GM12878 (cell line): ENCODE measurements at regions not wholly inside any gene's neighbourhood (a gene's known extent, or its start where the extent isn't known, plus 50 kb on each side); places are given as distances from the start of the nearest gene placed in this dataset.

Source experiments
- ATAC-seq: fragments of 200-7000 bp; cut with Tn5 transposase; 3 replicates; pipeline ENCODE4 v1.9.1; 2020; ENCODE audit warnings: mild to moderate bottlenecking, moderate library complexity
- BruUV-seq: library from RNA; stranded (reverse); fragments of 400-500 nt; replicated peaks from 2 replicates; lab custom pipeline; 2021; lab: Mats Ljungman, UMichigan
- CTCF ChIA-PET: fragments of 300-600 bp; sonication (Branson Sonifier 250); formaldehyde crosslinking; extraction: SDS; loops from one replicate; lab custom pipeline; 2021; ENCODE audit warnings: inconsistent platforms; lab: Yijun Ruan, JAX
- POLR2A ChIA-PET: fragments of 350-600 bp; formaldehyde crosslinking; extraction: SDS; loops from one replicate; lab custom pipeline; 2021; ENCODE audit warnings: inconsistent platforms; lab: Charles Lee
- RAD21 ChIA-PET: fragments of 300-600 bp; sonication (Branson Sonifier 250); formaldehyde crosslinking; loops from one replicate; lab custom pipeline; 2023; ENCODE audit warnings: antibody characterized with exemption; ENCODE audit not compliant: unreplicated experiment; lab: Charles Lee
- SMC1A ChIA-PET: fragments of 300-600 bp; sonication (Branson Sonifier 250); formaldehyde crosslinking; loops from one replicate; lab custom pipeline; 2023; ENCODE audit not compliant: unreplicated experiment, uncharacterized antibody; lab: Charles Lee
- DNase-seq: peaks from one replicate; pipeline ENCODE4 v3.0.0-alpha.2; 2011; ENCODE audit warnings: low read depth, low spot score
- FAIRE-seq: peaks from 3 replicates; lab custom pipeline; 2011; peaks lifted over from hg19 to GRCh38; lab: Jason Lieb, UNC
- H2AFZ ChIP-seq: 2 replicates; pipeline ENCODE4 v1.6.0; 2011; ENCODE audit warnings: low read depth, low read length, control low read depth; ENCODE audit not compliant: control insufficient read depth
- H3K27ac ChIP-seq: 2 replicates; pipeline ENCODE4 v1.5.1; 2011; ENCODE audit warnings: control low read depth; ENCODE audit not compliant: control insufficient read depth, insufficient read depth
- H3K27me3 ChIP-seq, 2 experiments: replicated peaks in 1 of 2; 2 replicates each; pipeline versions ENCODE4 v1.6.0 to v1.6.1; 2011; ENCODE audit warnings: low read length in 1 of 2; ENCODE audit not compliant: control insufficient read depth in 2 of 2, insufficient read depth in 2 of 2
- H3K36me3 ChIP-seq, 2 experiments: 2 replicates each; pipeline ENCODE4 v1.5.1; 2011; ENCODE audit warnings: low read length in 1 of 2; ENCODE audit not compliant: control insufficient read depth in 2 of 2, insufficient read depth in 2 of 2
- H3K4me1 ChIP-seq: 2 replicates; pipeline ENCODE4 v1.6.1; 2011; ENCODE audit warnings: mild to moderate bottlenecking, low read length, moderate library complexity, mixed read lengths; ENCODE audit not compliant: control insufficient read depth, insufficient read depth
- H3K4me2 ChIP-seq: 2 replicates; pipeline ENCODE4 v1.6.0; 2011; ENCODE audit warnings: control low read depth; ENCODE audit not compliant: control insufficient read depth, insufficient read depth
- H3K4me3 ChIP-seq: fragments of 200-600 bp; sonication (generic); 2 replicates; pipeline ENCODE4 v1.5.1; 2016
- H3K79me2 ChIP-seq: 2 replicates; pipeline ENCODE4 v1.6.0; 2011; ENCODE audit warnings: low read length; ENCODE audit not compliant: control insufficient read depth, insufficient read depth
- H3K9ac ChIP-seq: 2 replicates; pipeline ENCODE4 v1.8.0; 2011; ENCODE audit warnings: low read length, control low read depth, mixed read lengths; ENCODE audit not compliant: control insufficient read depth, insufficient read depth
- H3K9me3 ChIP-seq: replicated peaks from 3 replicates; pipeline ENCODE4 v1.5.1; 2011; ENCODE audit warnings: mild to moderate bottlenecking, low read length; ENCODE audit not compliant: control insufficient read depth, insufficient read depth
- H4K20me1 ChIP-seq: 2 replicates; pipeline ENCODE4 v1.6.0; 2011; ENCODE audit not compliant: control insufficient read depth, insufficient read depth
- BHLHE40 ChIP-seq, 2 experiments: fragments of 450-650 bp in 1 of 2; IDR thresholded peaks; 2 replicates each; pipeline ENCODE4 v1.6.1; 2011 to 2017; ENCODE audit warnings: low read depth in 2 of 2, borderline replicate concordance in 1 of 2, improper control_type of control experiment in 1 of 2, low read length in 1 of 2, mild to moderate bottlenecking in 1 of 2
- CHD1 ChIP-seq: IDR thresholded peaks from 2 replicates; pipeline ENCODE4 v1.6.1; 2012; ENCODE audit warnings: low read depth, low read length, improper control_type of control experiment
- GATAD2B ChIP-seq: fragments of 450-650 bp; conservative IDR thresholded peaks from 2 replicates; pipeline ENCODE4 v1.6.1; 2017; ENCODE audit warnings: low read depth, mild to moderate bottlenecking, moderate library complexity
- HDGF ChIP-seq: fragments of 450-650 bp; IDR thresholded peaks from 2 replicates; pipeline ENCODE4 v1.6.1; 2016; ENCODE audit warnings: antibody characterized with exemption
- MTA3 ChIP-seq: IDR thresholded peaks from 2 replicates; pipeline ENCODE4 v1.6.1; 2012; ENCODE audit warnings: low read length, inconsistent platforms, borderline replicate concordance
- SUZ12 ChIP-seq: fragments of 200-600 bp; sonication (generic); IDR thresholded peaks from one replicate; pipeline ENCODE4 v1.6.1; 2018; ENCODE audit warnings: antibody characterized with exemption, mild to moderate bottlenecking; ENCODE audit not compliant: unreplicated experiment
- YY1 ChIP-seq: IDR thresholded peaks from 2 replicates; pipeline ENCODE4 v1.6.1; 2011; ENCODE audit warnings: low read depth, mild to moderate bottlenecking, low read length
- WGBS: methylation state at CpG from one replicate; pipeline ENCODE4 v1.1.6; 2016; ENCODE audit warnings: low lambda C conversion rate; ENCODE audit not compliant: insufficient replicate concordance, insufficient coverage; ENCODE audit errors: missing lambda C conversion rate; 5-methylcytosine and 5-hydroxymethylcytosine counted together
- in situ Hi-C: fragments of 300-500 bp; cut with MboI; formaldehyde crosslinking; loops from 9 replicates; pipeline ENCODE4 v1.14.3; 2018; ENCODE audit warnings: mixed read lengths
- intact Hi-C: fragments of 100-400 bp; cut with micrococcal nuclease; formaldehyde crosslinking; loops from one replicate; pipeline ENCODE4 v1.14.2; 2022; ENCODE audit not compliant: unreplicated experiment
- TF ChIP-seq, protein P1 (sequence below): fragments of 450-650 bp; IDR thresholded peaks from 2 replicates; pipeline ENCODE4 v1.6.1; 2016; ENCODE audit warnings: mild to moderate bottlenecking, moderate library complexity, borderline replicate concordance
- TF ChIP-seq, protein P2 (sequence below), 3 experiments: IDR thresholded peaks in 2 of 3; conservative IDR thresholded peaks in 1 of 3; 2 replicates each; pipeline ENCODE4 v1.5.1; 2011; ENCODE audit warnings: low read depth in 3 of 3, low read length in 3 of 3, mild to moderate bottlenecking in 3 of 3, control low read depth in 2 of 3, moderate library complexity in 2 of 3, inconsistent platforms in 1 of 3, mixed read lengths in 1 of 3; ENCODE audit not compliant: control insufficient read depth in 2 of 3, insufficient read depth in 1 of 3; ENCODE audit errors: extremely low read depth in 1 of 3
- TF ChIP-seq, protein P3 (sequence below): IDR thresholded peaks from 2 replicates; pipeline ENCODE4 v1.6.1; 2012; ENCODE audit warnings: improper control_type of control experiment, low read depth, low read length; ENCODE audit not compliant: insufficient replicate concordance

DNA sequence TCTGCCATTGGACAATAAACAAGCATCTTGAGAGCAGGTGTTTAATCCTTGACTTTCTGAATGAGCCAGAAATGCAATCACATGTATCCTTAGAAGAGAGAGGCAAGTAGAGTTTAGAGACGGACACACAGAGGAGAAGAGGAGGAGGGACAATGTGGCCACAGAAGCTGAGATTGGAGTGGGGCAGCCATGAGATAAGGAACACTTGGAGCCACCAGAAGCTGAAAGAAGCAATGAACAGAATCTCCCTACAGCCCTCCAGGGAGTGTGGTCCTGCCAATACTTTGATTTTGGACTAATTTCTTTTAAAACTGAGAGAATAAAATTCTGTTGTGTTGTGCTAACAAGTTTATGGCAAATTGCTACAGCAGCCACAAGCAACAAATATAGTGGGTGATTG, 141.0 kb downstream of the ATP6V1G3 start:
- TF ChIP-seq HDGF, result no peak
- no peak for TF ChIP-seq BHLHE40 (IDR thresholded peaks at IDR 0.05; ENCODE audit: borderline replicate concordance in 1 of 2, low read depth in 2 of 2, low read length in 1 of 2)
- TF ChIP-seq, protein P1, sequence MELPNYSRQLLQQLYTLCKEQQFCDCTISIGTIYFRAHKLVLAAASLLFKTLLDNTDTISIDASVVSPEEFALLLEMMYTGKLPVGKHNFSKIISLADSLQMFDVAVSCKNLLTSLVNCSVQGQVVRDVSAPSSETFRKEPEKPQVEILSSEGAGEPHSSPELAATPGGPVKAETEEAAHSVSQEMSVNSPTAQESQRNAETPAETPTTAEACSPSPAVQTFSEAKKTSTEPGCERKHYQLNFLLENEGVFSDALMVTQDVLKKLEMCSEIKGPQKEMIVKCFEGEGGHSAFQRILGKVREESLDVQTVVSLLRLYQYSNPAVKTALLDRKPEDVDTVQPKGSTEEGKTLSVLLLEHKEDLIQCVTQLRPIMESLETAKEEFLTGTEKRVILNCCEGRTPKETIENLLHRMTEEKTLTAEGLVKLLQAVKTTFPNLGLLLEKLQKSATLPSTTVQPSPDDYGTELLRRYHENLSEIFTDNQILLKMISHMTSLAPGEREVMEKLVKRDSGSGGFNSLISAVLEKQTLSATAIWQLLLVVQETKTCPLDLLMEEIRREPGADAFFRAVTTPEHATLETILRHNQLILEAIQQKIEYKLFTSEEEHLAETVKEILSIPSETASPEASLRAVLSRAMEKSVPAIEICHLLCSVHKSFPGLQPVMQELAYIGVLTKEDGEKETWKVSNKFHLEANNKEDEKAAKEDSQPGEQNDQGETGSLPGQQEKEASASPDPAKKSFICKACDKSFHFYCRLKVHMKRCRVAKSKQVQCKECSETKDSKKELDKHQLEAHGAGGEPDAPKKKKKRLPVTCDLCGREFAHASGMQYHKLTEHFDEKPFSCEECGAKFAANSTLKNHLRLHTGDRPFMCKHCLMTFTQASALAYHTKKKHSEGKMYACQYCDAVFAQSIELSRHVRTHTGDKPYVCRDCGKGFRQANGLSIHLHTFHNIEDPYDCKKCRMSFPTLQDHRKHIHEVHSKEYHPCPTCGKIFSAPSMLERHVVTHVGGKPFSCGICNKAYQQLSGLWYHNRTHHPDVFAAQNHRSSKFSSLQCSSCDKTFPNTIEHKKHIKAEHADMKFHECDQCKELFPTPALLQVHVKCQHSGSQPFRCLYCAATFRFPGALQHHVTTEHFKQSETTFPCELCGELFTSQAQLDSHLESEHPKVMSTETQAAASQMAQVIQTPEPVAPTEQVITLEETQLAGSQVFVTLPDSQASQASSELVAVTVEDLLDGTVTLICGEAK, result no peak
- TF ChIP-seq CHD1, result no peak
- TF ChIP-seq, protein P2, sequence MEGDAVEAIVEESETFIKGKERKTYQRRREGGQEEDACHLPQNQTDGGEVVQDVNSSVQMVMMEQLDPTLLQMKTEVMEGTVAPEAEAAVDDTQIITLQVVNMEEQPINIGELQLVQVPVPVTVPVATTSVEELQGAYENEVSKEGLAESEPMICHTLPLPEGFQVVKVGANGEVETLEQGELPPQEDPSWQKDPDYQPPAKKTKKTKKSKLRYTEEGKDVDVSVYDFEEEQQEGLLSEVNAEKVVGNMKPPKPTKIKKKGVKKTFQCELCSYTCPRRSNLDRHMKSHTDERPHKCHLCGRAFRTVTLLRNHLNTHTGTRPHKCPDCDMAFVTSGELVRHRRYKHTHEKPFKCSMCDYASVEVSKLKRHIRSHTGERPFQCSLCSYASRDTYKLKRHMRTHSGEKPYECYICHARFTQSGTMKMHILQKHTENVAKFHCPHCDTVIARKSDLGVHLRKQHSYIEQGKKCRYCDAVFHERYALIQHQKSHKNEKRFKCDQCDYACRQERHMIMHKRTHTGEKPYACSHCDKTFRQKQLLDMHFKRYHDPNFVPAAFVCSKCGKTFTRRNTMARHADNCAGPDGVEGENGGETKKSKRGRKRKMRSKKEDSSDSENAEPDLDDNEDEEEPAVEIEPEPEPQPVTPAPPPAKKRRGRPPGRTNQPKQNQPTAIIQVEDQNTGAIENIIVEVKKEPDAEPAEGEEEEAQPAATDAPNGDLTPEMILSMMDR (IDR thresholded peaks at IDR 0.05 in 2 of 3, conservative IDR thresholded peaks at IDR 0.05 in 1 of 3; ENCODE audit: control insufficient read depth in 2 of 3, extremely low read depth in 1 of 3, insufficient read depth in 1 of 3, low read depth in 3 of 3, low read length in 3 of 3), result no peak
- TF ChIP-seq GATAD2B, result no peak
- TF ChIP-seq, protein P3, sequence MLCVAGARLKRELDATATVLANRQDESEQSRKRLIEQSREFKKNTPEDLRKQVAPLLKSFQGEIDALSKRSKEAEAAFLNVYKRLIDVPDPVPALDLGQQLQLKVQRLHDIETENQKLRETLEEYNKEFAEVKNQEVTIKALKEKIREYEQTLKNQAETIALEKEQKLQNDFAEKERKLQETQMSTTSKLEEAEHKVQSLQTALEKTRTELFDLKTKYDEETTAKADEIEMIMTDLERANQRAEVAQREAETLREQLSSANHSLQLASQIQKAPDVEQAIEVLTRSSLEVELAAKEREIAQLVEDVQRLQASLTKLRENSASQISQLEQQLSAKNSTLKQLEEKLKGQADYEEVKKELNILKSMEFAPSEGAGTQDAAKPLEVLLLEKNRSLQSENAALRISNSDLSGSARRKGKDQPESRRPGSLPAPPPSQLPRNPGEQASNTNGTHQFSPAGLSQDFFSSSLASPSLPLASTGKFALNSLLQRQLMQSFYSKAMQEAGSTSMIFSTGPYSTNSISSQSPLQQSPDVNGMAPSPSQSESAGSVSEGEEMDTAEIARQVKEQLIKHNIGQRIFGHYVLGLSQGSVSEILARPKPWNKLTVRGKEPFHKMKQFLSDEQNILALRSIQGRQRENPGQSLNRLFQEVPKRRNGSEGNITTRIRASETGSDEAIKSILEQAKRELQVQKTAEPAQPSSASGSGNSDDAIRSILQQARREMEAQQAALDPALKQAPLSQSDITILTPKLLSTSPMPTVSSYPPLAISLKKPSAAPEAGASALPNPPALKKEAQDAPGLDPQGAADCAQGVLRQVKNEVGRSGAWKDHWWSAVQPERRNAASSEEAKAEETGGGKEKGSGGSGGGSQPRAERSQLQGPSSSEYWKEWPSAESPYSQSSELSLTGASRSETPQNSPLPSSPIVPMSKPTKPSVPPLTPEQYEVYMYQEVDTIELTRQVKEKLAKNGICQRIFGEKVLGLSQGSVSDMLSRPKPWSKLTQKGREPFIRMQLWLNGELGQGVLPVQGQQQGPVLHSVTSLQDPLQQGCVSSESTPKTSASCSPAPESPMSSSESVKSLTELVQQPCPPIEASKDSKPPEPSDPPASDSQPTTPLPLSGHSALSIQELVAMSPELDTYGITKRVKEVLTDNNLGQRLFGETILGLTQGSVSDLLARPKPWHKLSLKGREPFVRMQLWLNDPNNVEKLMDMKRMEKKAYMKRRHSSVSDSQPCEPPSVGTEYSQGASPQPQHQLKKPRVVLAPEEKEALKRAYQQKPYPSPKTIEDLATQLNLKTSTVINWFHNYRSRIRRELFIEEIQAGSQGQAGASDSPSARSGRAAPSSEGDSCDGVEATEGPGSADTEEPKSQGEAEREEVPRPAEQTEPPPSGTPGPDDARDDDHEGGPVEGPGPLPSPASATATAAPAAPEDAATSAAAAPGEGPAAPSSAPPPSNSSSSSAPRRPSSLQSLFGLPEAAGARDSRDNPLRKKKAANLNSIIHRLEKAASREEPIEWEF, result no peak
- TF ChIP-seq MTA3, result no peak
- no peak for TF ChIP-seq YY1
- TF ChIP-seq SUZ12, result no peak
- no peak overlapping the region for H3K4me2 ChIP-seq
- in situ Hi-C loops (no loop called here), intact Hi-C loops (no loop called here)
- 80% methylated on average over 1 of the region's 1 CpG for WGBS
- no peaks in the 10 kb centered on the region for H3K79me2 ChIP-seq
- H3K4me1 ChIP-seq, result no peaks in the 10 kb centered on the region
- RAD21 ChIA-PET, result no interaction called here
- H3K9me3 ChIP-seq, result no peaks in the 10 kb centered on the region; the same call in 2 of the 3 replicates
- no peaks in the 10 kb centered on the region for H4K20me1 ChIP-seq
- no peak overlapping the region for H3K27ac ChIP-seq
- SMC1A ChIA-PET, result no interaction called here
- BruUV-seq, result no TSS peak
- no peak for DNase-seq
- H3K36me3 ChIP-seq, result no peaks in the 10 kb centered on the region
- no peaks in the 10 kb centered on the region; a peak in 1 of 4 replicates for H3K27me3 ChIP-seq
- no peak for FAIRE-seq
- no peak overlapping the region for H3K9ac ChIP-seq
- POLR2A ChIA-PET, result no interaction called here
- ATAC-seq, result no peak
- no peak overlapping the region for H2AFZ ChIP-seq
- CTCF ChIA-PET, result no interaction called here
- no peak overlapping the region for H3K4me3 ChIP-seq
